NB4 (cell line): ENCODE measurements at regions not wholly inside any gene's neighbourhood (a gene's known extent, or its start where the extent isn't known, plus 50 kb on each side); places are given as distances from the start of the nearest gene placed in this dataset.

ENCODE experiments used
- POLR2A ChIP-seq: IDR thresholded peaks from 2 replicates; pipeline ENCODE4 v1.6.1; 2011; ENCODE audit warnings: mild to moderate bottlenecking; ENCODE audit not compliant: insufficient read length; ENCODE audit errors: extremely low read depth
- TF ChIP-seq, protein P1 (sequence below): IDR thresholded peaks from one replicate; pipeline ENCODE4 v1.5.1; 2012; ENCODE audit warnings: low read depth, low read length

- no peak for TF ChIP-seq POLR2A
- TF ChIP-seq, protein P1, sequence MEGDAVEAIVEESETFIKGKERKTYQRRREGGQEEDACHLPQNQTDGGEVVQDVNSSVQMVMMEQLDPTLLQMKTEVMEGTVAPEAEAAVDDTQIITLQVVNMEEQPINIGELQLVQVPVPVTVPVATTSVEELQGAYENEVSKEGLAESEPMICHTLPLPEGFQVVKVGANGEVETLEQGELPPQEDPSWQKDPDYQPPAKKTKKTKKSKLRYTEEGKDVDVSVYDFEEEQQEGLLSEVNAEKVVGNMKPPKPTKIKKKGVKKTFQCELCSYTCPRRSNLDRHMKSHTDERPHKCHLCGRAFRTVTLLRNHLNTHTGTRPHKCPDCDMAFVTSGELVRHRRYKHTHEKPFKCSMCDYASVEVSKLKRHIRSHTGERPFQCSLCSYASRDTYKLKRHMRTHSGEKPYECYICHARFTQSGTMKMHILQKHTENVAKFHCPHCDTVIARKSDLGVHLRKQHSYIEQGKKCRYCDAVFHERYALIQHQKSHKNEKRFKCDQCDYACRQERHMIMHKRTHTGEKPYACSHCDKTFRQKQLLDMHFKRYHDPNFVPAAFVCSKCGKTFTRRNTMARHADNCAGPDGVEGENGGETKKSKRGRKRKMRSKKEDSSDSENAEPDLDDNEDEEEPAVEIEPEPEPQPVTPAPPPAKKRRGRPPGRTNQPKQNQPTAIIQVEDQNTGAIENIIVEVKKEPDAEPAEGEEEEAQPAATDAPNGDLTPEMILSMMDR: no peak
Observed at GRCh38 chr15:93585012-93585411, 496.0 kb upstream of the RGMA start.
